SK-N-SH (cell line): ENCODE measurements at regions not wholly inside any gene's neighbourhood (a gene's known extent, or its start where the extent isn't known, plus 50 kb on each side); places are given as distances from the start of the nearest gene placed in this dataset.

Experiments used
- CTCF ChIA-PET: fragments of 300-600, 350-600 bp; formaldehyde crosslinking; extraction: SDS; loops from one replicate; lab custom pipeline; 2021; lab: Yijun Ruan, JAX
- POLR2A ChIA-PET: fragments of 350-600 bp; sonication (Branson Sonifier 250); formaldehyde crosslinking; extraction: SDS; loops from one replicate; lab custom pipeline; 2020; ENCODE audit warnings: antibody characterized with exemption, inconsistent platforms; lab: Yijun Ruan, JAX
- DNase-seq: peaks from one replicate; pipeline ENCODE4 v3.0.0; 2012
- H2AFZ ChIP-seq: fragments of 200-600 bp; sonication (generic); 2 replicates; pipeline ENCODE4 v1.8.1; 2016; ENCODE audit warnings: antibody characterized with exemption, mild to moderate bottlenecking, low read depth
- H3F3A ChIP-seq: fragments of 200-600 bp; sonication (generic); replicated peaks from 2 replicates; pipeline ENCODE3; 2016; ENCODE audit warnings: antibody characterized with exemption, mild to moderate bottlenecking; ENCODE audit not compliant: insufficient read depth
- H3K27ac ChIP-seq, 2 experiments: fragments of 200-500 bp in 1 of 2; fragments of 200-600 bp in 1 of 2; sonication (Bioruptor generic) in 1 of 2; sonication (generic), shearing (Covaris generic) in 1 of 2; 2 replicates each; pipeline versions ENCODE4 v1.5.1 to v1.6.1; 2014 to 2016; ENCODE audit warnings: low read depth in 2 of 2, inconsistent platforms in 1 of 2, low read length in 1 of 2, mild to moderate bottlenecking in 1 of 2, mixed read lengths in 1 of 2
- H3K27me3 ChIP-seq: fragments of 200-600 bp; sonication (generic), shearing (Covaris generic); 2 replicates; pipeline ENCODE4 v1.6.1; 2016; ENCODE audit warnings: mixed run types; ENCODE audit not compliant: insufficient read depth
- H3K36me3 ChIP-seq, 2 experiments: fragments of 200-500 bp in 1 of 2; fragments of 200-600 bp in 1 of 2; sonication (Bioruptor generic) in 1 of 2; sonication (generic) in 1 of 2; replicated peaks in 1 of 2; 2 replicates each; pipeline versions ENCODE3 to v1.5.1; 2014 to 2016; ENCODE audit warnings: low read length in 1 of 2, mild to moderate bottlenecking in 1 of 2; ENCODE audit not compliant: insufficient read depth in 2 of 2, control insufficient read depth in 1 of 2
- H3K4me1 ChIP-seq, 2 experiments: fragments of 200-500 bp in 1 of 2; fragments of 200-600 bp in 1 of 2; sonication (Bioruptor generic) in 1 of 2; sonication (generic), shearing (Covaris generic) in 1 of 2; 2 replicates each; pipeline versions ENCODE4 v1.5.1 to v1.6.1; 2014 to 2016; ENCODE audit warnings: low read depth in 1 of 2, low read length in 1 of 2, mixed run types in 1 of 2; ENCODE audit not compliant: insufficient read depth in 2 of 2, control insufficient read depth in 1 of 2
- H3K4me2 ChIP-seq: fragments of 200-600 bp; sonication (generic), shearing (Covaris generic); 2 replicates; pipeline ENCODE4 v1.6.1; 2017; ENCODE audit warnings: mixed run types
- H3K4me3 ChIP-seq, 2 experiments: fragments of 200-500 bp in 1 of 2; fragments of 200-600 bp in 1 of 2; sonication (Bioruptor generic) in 1 of 2; sonication (generic), shearing (Covaris generic) in 1 of 2; 2 replicates each; pipeline versions ENCODE4 v1.5.1 to v1.8.1; 2014 to 2016; ENCODE audit warnings: low read depth in 2 of 2, inconsistent platforms in 1 of 2, low read length in 1 of 2, mild to moderate bottlenecking in 1 of 2, mixed read lengths in 1 of 2, moderate library complexity in 1 of 2
- H3K79me2 ChIP-seq: fragments of 200-600 bp; sonication (generic); 2 replicates; pipeline ENCODE4 v1.8.1; 2017; ENCODE audit warnings: mild to moderate bottlenecking; ENCODE audit not compliant: insufficient read depth
- H3K9ac ChIP-seq: fragments of 200-600 bp; sonication (generic); 2 replicates; pipeline ENCODE4 v1.6.1; 2017; ENCODE audit warnings: mixed run types
- H3K9me2 ChIP-seq: fragments of 200-600 bp; sonication (generic); 2 replicates; pipeline ENCODE4 v1.6.1; 2017; ENCODE audit warnings: mixed run types
- H3K9me3 ChIP-seq: fragments of 200-600 bp; sonication (generic); 2 replicates; pipeline ENCODE4 v1.6.1; 2017; ENCODE audit warnings: mixed run types, mild to moderate bottlenecking, moderate library complexity
- H4K20me1 ChIP-seq: fragments of 200-600 bp; sonication (generic); 2 replicates; pipeline ENCODE4 v1.6.1; 2017; ENCODE audit warnings: mild to moderate bottlenecking, mixed run types; ENCODE audit not compliant: insufficient read depth
- CTCF ChIP-seq: fragments of 200-600 bp; sonication (generic); IDR thresholded peaks from 2 replicates; pipeline ENCODE4 v1.6.1; 2017; ENCODE audit warnings: antibody characterized with exemption, mild to moderate bottlenecking, moderate library complexity
- EP300 ChIP-seq, 2 experiments: IDR thresholded peaks; 2 replicates each; pipeline versions ENCODE4 v1.4.0 to v1.6.1; 2012; ENCODE audit warnings: borderline replicate concordance in 1 of 2, low read depth in 1 of 2, low read length in 1 of 2
- EZH2phosphoT487 ChIP-seq: fragments of 200-600 bp; sonication (generic); IDR thresholded peaks from 2 replicates; pipeline ENCODE4 v1.6.1; 2017; ENCODE audit warnings: low read depth, mixed run types, mild to moderate bottlenecking, antibody characterized with exemption, moderate library complexity, borderline replicate concordance
- FOSL2 ChIP-seq: IDR thresholded peaks from 2 replicates; pipeline ENCODE4 v1.4.0; 2012; ENCODE audit warnings: low read depth, mild to moderate bottlenecking, moderate library complexity, borderline replicate concordance
- FOXJ3 ChIP-seq: sonication (generic); formaldehyde crosslinking; IDR thresholded peaks from 2 replicates; pipeline ENCODE4 v1.5.1; 2020; ENCODE audit warnings: mild to moderate bottlenecking, missing genetic modification reagents
- GATA2 ChIP-seq: sonication (generic); formaldehyde crosslinking; IDR thresholded peaks from 2 replicates; pipeline ENCODE4 v1.5.0; 2020; ENCODE audit warnings: mild to moderate bottlenecking, missing genetic modification reagents
- JUND ChIP-seq: IDR thresholded peaks from 2 replicates; pipeline ENCODE4 v1.4.0; 2012
- MAX ChIP-seq: IDR thresholded peaks from 2 replicates; pipeline ENCODE4 v1.4.0; 2012; ENCODE audit warnings: low read depth
- NFIC ChIP-seq: IDR thresholded peaks from 2 replicates; pipeline ENCODE4 v1.4.0; 2012; ENCODE audit warnings: borderline replicate concordance
- NRF1 ChIP-seq: IDR thresholded peaks from 2 replicates; pipeline ENCODE4 v1.6.1; 2012; ENCODE audit warnings: low read depth, mild to moderate bottlenecking, low read length
- PBX3 ChIP-seq: IDR thresholded peaks from 2 replicates; pipeline ENCODE4; 2012
- POLR2AphosphoS5 ChIP-seq: IDR thresholded peaks from 2 replicates; pipeline ENCODE4 v1.6.1; 2012; ENCODE audit warnings: low read depth, low read length
- RAD21 ChIP-seq: IDR thresholded peaks from 2 replicates; pipeline ENCODE4 v1.6.1; 2012; ENCODE audit warnings: mild to moderate bottlenecking, low read length
- REST ChIP-seq: IDR thresholded peaks from 2 replicates; pipeline ENCODE4 v1.6.1; 2012; ENCODE audit warnings: mild to moderate bottlenecking, low read depth, low read length, moderate library complexity
- RFX5 ChIP-seq: IDR thresholded peaks from 2 replicates; pipeline ENCODE4 v1.6.1; 2012; ENCODE audit warnings: mild to moderate bottlenecking, improper control_type of control experiment, low read length
- SIN3A ChIP-seq: IDR thresholded peaks from 2 replicates; pipeline ENCODE4 v1.6.1; 2012; ENCODE audit warnings: low read depth, mild to moderate bottlenecking, low read length, moderate library complexity, borderline replicate concordance
- SMC3 ChIP-seq: IDR thresholded peaks from 2 replicates; pipeline ENCODE4 v1.6.1; 2012; ENCODE audit warnings: low read depth, low read length, improper control_type of control experiment
- TEAD4 ChIP-seq: IDR thresholded peaks from 2 replicates; pipeline ENCODE4 v1.4.0; 2012; ENCODE audit warnings: mild to moderate bottlenecking, borderline replicate concordance; ENCODE audit not compliant: insufficient read depth
- ZBTB33 ChIP-seq: IDR thresholded peaks from 2 replicates; pipeline ENCODE4 v1.4.0; 2012; ENCODE audit warnings: low read depth, borderline replicate concordance
- WGBS: methylation state at CpG from one replicate; pipeline ENCODE4 v1.1.6; 2017; ENCODE audit warnings: low lambda C conversion rate; 5-methylcytosine and 5-hydroxymethylcytosine counted together

GRCh38 chr9:118751077-118751847 lies 618.0 kb downstream of the BRINP1 start:
- Histone ChIP-seq H3K79me2 (no peaks in the 10 kb centered on the region), H4K20me1 (no peaks in the 10 kb centered on the region), H3K36me3 (no peaks in the 10 kb centered on the region), H3K9ac (no peak overlapping the region), H3K9me2 (no peaks in the 10 kb centered on the region), H3K27ac (no peak overlapping the region), H3K4me1 (no peaks in the 10 kb centered on the region), H3K4me3 (no peak overlapping the region), H3K9me3 (no peaks in the 10 kb centered on the region), H3K4me2 (no peak overlapping the region), H3F3A (no peaks in the 10 kb centered on the region)
- WGBS = 24% methylated on average over 6 of the region's 7 CpGs
- no peak for DNase-seq
- POLR2A ChIA-PET = no interaction called here
- no peak for TF ChIP-seq RAD21
- no peak for TF ChIP-seq REST
- no peak for TF ChIP-seq MAX
- TF ChIP-seq JUND = no peak
- TF ChIP-seq RFX5 = no peak
- TF ChIP-seq SMC3 = no peak
- no peak for TF ChIP-seq FOSL2
- TF ChIP-seq NRF1 = no peak
- TF ChIP-seq POLR2AphosphoS5 = no peak
- TF ChIP-seq ZBTB33 = no peak
- no peak for TF ChIP-seq CTCF
- no peak for TF ChIP-seq GATA2 (CRISPR knock-in tag)
- no peak for TF ChIP-seq EP300 (IDR thresholded peaks at IDR 0.05; ENCODE audit: borderline replicate concordance in 1 of 2, low read depth in 1 of 2, low read length in 1 of 2)
- no peak for TF ChIP-seq FOXJ3 (CRISPR knock-in tag)
- TF ChIP-seq NFIC = no peak
- TF ChIP-seq PBX3 = no peak
- TF ChIP-seq TEAD4 = no peak
- no peak for TF ChIP-seq SIN3A
- TF ChIP-seq EZH2phosphoT487 = no peak
- TF ChIP-seq, all 33 proteins: peak for 0
- Histone ChIP-seq H3K27me3 (no peaks in the 10 kb centered on the region), H2AFZ (no peak overlapping the region)
- CTCF ChIA-PET = interaction anchor here (0.5 to 1.5 kb wide), 3 partner anchors 14 to 612 kb away, joined by 3 read pairs; no protein-coding TSS in a partner anchor
